Coronary artery (tissue), 2 donors: ENCODE measurements at regions not wholly inside any gene's neighbourhood (a gene's known extent, or its start where the extent isn't known, plus 50 kb on each side); places are given as distances from the start of the nearest gene placed in this dataset.

Source experiments
- DNase-seq: peaks from one replicate; pipeline ENCODE4 v3.0.0-alpha.2; 2017; ENCODE audit warnings: low spot score
- H3K27ac ChIP-seq, 2 donors: fragments of 200-600 bp; sonication (generic); one replicate each; pipeline ENCODE4 v1.5.1; 2016 to 2019
- H3K4me3 ChIP-seq: fragments of 200-600 bp; sonication (generic); 2 replicates; pipeline ENCODE4 v1.5.1; 2016; ENCODE audit warnings: mild to moderate bottlenecking, moderate library complexity
- TF ChIP-seq, protein P1 (sequence below): fragments of 200-600 bp; sonication (generic); IDR thresholded peaks from one replicate; pipeline ENCODE4 v1.5.1; 2019; ENCODE audit warnings: antibody characterized with exemption

DNA sequence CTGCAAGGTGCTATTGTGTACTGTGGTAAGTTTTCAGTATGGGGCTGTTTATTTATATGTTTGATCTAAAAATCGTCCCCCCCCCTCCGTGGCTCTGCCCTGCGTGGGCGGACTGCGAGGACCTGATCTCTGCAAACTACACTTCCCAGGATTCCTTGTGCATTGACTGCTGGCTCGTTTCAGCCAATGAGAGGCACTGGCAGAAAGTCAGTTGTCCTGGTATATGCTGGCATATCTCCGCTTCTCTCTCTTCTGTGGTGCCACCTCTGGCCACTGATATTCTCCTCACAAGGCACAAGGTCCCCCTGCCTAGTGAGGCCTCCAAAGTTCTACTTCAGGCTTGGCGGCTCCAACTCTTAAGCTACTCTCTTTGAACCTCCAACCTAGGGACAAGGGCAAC, 168.8 kb upstream of the ZFP42 start:
- DNase-seq: no peak
- TF ChIP-seq, protein P1, sequence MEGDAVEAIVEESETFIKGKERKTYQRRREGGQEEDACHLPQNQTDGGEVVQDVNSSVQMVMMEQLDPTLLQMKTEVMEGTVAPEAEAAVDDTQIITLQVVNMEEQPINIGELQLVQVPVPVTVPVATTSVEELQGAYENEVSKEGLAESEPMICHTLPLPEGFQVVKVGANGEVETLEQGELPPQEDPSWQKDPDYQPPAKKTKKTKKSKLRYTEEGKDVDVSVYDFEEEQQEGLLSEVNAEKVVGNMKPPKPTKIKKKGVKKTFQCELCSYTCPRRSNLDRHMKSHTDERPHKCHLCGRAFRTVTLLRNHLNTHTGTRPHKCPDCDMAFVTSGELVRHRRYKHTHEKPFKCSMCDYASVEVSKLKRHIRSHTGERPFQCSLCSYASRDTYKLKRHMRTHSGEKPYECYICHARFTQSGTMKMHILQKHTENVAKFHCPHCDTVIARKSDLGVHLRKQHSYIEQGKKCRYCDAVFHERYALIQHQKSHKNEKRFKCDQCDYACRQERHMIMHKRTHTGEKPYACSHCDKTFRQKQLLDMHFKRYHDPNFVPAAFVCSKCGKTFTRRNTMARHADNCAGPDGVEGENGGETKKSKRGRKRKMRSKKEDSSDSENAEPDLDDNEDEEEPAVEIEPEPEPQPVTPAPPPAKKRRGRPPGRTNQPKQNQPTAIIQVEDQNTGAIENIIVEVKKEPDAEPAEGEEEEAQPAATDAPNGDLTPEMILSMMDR: no peak
- Histone ChIP-seq H3K27ac (no peak overlapping the region), H3K4me3 (no peak overlapping the region)

DNA sequence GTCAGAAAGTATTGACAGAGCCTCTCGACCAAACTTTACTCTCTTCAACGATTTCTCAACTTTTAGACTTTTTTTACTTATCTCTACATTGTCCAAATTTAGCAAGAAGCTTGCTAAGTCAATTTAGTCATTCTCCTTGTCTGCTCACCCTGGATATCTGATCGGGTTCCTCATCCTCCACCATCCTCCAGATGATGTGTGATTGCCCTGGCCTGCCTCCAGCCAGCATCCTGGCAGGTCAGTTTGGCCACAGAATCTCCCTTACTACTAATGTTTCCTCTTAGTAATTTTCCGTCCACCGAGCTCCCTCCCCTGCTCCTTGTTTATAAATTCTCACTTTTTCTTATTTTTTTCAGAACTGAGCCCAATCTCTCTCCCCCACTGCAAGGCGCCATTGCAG, 167.9 kb upstream of the ZFP42 start:
- TF ChIP-seq, protein P1: no peak
- Histone ChIP-seq H3K27ac (no peak overlapping the region), H3K4me3 (no peak overlapping the region)
- no peak for DNase-seq

- no peak overlapping the region for H3K27ac ChIP-seq
- H3K4me3 ChIP-seq: no peak overlapping the region
- no peak for DNase-seq
- TF ChIP-seq, protein P1: no peak
These were observed 155.8 kb upstream of the ZFP42 start for GRCh38 chr4:187839765-187840164.

DNA sequence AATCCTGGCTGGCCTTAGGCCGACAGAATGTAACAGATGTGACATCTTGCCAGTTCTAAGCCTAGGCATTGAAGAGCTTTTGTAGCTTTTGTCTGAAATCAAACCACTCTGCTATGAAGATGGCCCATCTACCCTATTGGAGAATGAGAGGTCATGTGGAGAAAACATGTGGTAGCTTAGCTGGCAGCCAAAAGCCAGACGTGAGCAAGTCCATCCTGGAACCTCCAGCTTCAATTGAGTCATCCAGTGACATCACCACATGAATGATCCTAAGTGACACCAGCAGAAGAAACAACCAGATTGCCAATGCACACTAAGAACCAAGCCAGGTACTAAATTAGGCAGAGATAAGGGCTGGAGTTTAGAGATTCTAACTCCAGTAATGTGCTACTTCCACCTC, 154.8 kb upstream of the ZFP42 start:
- no peak for DNase-seq
- TF ChIP-seq, protein P1: no peak
- H3K27ac ChIP-seq: no peak overlapping the region
- H3K4me3 ChIP-seq: no peak overlapping the region

GRCh38 chr4:187849556-187850225, 145.9 kb upstream of the ZFP42 start:
- TF ChIP-seq, protein P1: no peak
- DNase-seq: no peak
- H3K4me3 ChIP-seq: no peak overlapping the region
- H3K27ac ChIP-seq: no peak overlapping the region

DNA sequence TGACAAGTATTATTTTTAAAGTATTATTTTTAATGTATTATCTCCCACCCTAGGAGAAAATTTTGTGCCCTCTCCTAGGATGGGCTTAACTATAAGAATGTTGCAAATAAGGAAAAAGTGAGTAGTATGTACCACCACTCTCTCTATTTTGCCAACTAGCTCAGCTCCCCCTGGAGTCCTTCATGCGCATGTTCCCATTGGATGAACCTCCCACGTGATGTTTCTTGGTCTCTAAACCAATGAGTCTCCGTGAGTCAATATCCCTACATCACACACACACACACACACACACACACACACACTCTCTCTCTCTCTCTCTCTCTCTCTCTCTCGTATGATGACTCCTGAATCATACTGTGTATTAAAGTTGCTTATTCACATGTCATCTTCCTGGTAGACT, 129.7 kb upstream of the ZFP42 start:
- TF ChIP-seq, protein P1: no peak
- DNase-seq: no peak
- Histone ChIP-seq H3K4me3 (no peak overlapping the region), H3K27ac (no peak overlapping the region)

GRCh38 chr4:187883049-187883448, 112.5 kb upstream of the ZFP42 start:
- Histone ChIP-seq H3K27ac (no peak overlapping the region), H3K4me3 (no peak overlapping the region)
- DNase-seq: no peak
- TF ChIP-seq, protein P1: no peak
